ENCODE measurements at regions not wholly inside any gene's neighbourhood (a gene's known extent, or its start where the extent isn't known, plus 50 kb on each side); places are given as distances from the start of the nearest gene placed in this dataset.

DNA sequence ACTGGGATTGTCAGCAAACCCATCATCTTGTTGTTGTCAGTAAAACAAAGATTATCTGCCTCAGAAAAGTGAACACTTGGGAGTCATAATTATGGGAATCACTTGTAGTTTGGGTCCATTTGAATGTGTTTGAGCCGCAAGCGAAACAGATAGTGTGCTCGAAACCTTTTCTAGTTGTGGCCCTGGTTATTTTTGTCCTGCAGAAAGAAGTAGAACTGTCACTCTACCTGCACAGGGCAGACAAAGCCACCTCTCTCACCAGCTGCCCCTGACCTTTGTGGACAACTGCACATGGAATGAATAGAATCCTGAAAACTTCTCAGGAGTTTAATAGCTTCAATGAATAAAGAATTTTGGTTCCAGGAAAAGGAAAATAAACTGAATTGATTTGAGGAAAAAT lies 156.1 kb upstream of the CHD6 start:
- Histone ChIP-seq H2BK15ac (ENCODE audit: low read depth, low read length) (no peak overlapping the region), H3K56ac (ENCODE audit: extremely low read depth, insufficient read depth, low read length) (no peak overlapping the region), H2AK9ac (replicated peaks; ENCODE audit: low read depth, low read length, poor library complexity) (no peak overlapping the region), H3K4me2 (ENCODE audit: low read depth, low read length) (no peak overlapping the region), H3K36me3 (ENCODE audit: control insufficient read depth, insufficient read depth, low read length) (no peaks in the 10 kb centered on the region), H3K18ac (ENCODE audit: low read depth, low read length) (no peak overlapping the region), H3K9me1 (ENCODE audit: insufficient read depth, low read length) (no peaks in the 10 kb centered on the region), H4K20me1 (ENCODE audit: insufficient read depth, low read length) (no peaks in the 10 kb centered on the region), H4K5ac (ENCODE audit: low read depth, low read length) (no peak overlapping the region), H4K8ac (ENCODE audit: low read depth in 2 of 2, low read length in 2 of 2) (no peak overlapping the region), H3K4me1 (ENCODE audit: control insufficient read depth, insufficient read depth, low read length) (no peaks in the 10 kb centered on the region), H3K14ac (replicated peaks; ENCODE audit: low read depth, low read length) (no peak overlapping the region), H3K23ac (ENCODE audit: low read depth, low read length) (no peak overlapping the region), H3K27me3 (ENCODE audit: control insufficient read depth, insufficient read depth, low read length) (no peaks in the 10 kb centered on the region), H2AK5ac (ENCODE audit: low read depth, low read length) (no peak overlapping the region), H2AFZ (replicated peaks; ENCODE audit: low read length, poor library complexity) (no peak overlapping the region), H3K4ac (ENCODE audit: low read depth, low read length) (no peak overlapping the region), H2BK5ac (ENCODE audit: low read depth, low read length, poor library complexity, severe bottlenecking) (no peak overlapping the region), H2BK120ac (ENCODE audit: low read depth, low read length) (no peak overlapping the region), H3K9ac (ENCODE audit: low read depth, low read length) (no peak overlapping the region), H3K27ac (ENCODE audit: insufficient read depth, low read length) (no peak overlapping the region), H3K79me1 (ENCODE audit: low read depth in 1 of 2, low read length in 2 of 2) (no peaks in the 10 kb centered on the region), H3K9me3 (ENCODE audit: control insufficient read depth, insufficient read depth, low read length) (peaks cover 3% of the 10 kb centered on the region; the same call in 1 of the 2 replicates), H3K4me3 (ENCODE audit: insufficient read depth, low read depth, low read length) (no peak overlapping the region), H2BK20ac (ENCODE audit: low read depth, low read length) (no peak overlapping the region), H4K91ac (ENCODE audit: insufficient read depth, low read depth, low read length) (no peak overlapping the region)
- CTCF ChIA-PET: no interaction called here
- no peak for DNase-seq
- no TSS peak for BruUV-seq (replicated peaks)
- intact Hi-C loops (cut with micrococcal nuclease) (no loop called here), in situ Hi-C loops (cut with MboI; ENCODE audit: low sequenced_read_pairs) (no loop called here), dilution Hi-C loops (cut with HindIII; ENCODE audit: low sequenced_read_pairs, unreplicated experiment) (no loop called here)
- no peak for TF ChIP-seq RFX5 (IDR thresholded peaks at IDR 0.05; ENCODE audit: low read depth, low read length)
- ATAC-seq (ENCODE audit: low read depth): no peak
- no CpG with 5 or more reads among the region's 3 CpGs for WGBS, 2 experiments (ENCODE audit: extremely low coverage in 2 of 2, insufficient read length in 1 of 2)
- POLR2A ChIA-PET (ENCODE audit: unreplicated experiment): no interaction called here
